LNCAP (cell line): ENCODE measurements at regions not wholly inside any gene's neighbourhood (a gene's known extent, or its start where the extent isn't known, plus 50 kb on each side); places are given as distances from the start of the nearest gene placed in this dataset.

Source experiments
- TF ChIP-seq, protein P1 (sequence below): fragments of 450-650 bp; IDR thresholded peaks from 2 replicates; pipeline ENCODE4 v1.5.1; 2017; ENCODE audit warnings: mild to moderate bottlenecking

DNA sequence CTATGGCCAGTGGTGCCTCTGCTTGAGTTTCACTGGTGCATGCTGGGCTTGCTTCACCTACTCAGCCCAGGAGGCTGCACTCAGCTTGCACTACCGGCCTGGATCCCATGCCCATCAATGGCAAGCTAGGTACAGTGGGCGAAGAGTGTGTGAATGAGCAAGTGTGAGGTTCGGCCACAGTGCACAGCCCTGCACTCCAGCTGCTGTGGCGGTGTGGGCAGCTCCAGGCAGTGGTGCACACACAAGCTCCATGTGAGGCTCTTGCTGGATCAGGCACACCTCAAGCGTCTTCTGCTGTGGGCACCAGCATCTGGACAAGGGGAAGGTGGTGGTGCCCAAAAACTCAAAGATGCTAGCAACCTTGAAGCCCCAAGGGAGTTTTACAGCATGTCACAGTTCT is 820.9 kb upstream of the LCORL start:
- TF ChIP-seq, protein P1, sequence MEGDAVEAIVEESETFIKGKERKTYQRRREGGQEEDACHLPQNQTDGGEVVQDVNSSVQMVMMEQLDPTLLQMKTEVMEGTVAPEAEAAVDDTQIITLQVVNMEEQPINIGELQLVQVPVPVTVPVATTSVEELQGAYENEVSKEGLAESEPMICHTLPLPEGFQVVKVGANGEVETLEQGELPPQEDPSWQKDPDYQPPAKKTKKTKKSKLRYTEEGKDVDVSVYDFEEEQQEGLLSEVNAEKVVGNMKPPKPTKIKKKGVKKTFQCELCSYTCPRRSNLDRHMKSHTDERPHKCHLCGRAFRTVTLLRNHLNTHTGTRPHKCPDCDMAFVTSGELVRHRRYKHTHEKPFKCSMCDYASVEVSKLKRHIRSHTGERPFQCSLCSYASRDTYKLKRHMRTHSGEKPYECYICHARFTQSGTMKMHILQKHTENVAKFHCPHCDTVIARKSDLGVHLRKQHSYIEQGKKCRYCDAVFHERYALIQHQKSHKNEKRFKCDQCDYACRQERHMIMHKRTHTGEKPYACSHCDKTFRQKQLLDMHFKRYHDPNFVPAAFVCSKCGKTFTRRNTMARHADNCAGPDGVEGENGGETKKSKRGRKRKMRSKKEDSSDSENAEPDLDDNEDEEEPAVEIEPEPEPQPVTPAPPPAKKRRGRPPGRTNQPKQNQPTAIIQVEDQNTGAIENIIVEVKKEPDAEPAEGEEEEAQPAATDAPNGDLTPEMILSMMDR, result no peak

DNA sequence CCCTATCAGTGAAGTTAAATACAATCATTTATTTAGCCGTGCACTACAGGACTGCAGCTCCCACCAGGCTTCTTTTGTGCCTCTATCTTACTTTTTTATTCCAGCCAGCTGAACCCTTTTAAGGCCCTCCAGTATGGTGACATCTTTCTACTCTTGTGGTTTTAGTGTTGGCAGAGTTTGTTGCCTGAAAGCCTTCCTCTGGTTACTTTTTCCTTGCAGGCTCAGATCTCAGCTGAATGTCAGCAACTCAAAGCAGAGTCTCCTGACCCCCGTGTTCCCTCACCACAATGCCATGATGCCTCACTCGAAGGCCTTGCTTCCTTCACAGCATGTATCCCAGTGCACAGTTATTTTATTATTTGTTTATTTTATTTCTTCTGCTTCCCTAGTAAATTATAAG is 818.9 kb upstream of the LCORL start:
- TF ChIP-seq, protein P1, result no peak

DNA sequence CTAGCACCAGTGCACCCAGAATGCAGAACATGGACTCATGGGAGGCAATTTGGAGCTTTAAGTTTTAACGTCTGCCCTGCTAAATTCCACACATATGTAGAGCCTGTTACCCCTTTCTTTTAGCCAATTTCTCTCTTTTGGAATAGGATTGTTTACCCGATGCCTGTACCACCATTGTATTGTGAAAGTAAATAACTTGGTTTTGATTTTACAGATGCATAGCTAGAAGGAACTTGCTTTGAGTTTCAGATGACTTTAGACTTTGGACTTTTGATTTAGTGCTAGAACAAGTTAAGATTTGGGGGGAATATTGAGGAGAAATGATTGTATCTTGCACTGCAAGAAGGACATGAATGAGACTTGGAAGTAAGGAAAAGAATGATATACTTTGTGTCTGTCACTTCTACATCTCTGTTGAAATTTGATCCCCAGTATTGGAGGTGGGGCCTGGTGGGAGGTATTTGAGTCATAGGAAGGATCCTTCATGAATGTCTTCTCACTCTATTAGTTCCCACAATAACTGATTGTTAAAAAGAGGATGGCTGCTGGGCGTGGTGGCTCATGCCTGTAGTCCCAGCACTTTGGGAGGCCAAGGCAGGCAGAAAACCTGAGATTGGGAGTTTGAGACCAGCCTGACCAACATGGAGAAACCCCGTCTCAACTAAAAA is 794.8 kb upstream of the LCORL start:
- TF ChIP-seq, protein P1, result no peak

DNA sequence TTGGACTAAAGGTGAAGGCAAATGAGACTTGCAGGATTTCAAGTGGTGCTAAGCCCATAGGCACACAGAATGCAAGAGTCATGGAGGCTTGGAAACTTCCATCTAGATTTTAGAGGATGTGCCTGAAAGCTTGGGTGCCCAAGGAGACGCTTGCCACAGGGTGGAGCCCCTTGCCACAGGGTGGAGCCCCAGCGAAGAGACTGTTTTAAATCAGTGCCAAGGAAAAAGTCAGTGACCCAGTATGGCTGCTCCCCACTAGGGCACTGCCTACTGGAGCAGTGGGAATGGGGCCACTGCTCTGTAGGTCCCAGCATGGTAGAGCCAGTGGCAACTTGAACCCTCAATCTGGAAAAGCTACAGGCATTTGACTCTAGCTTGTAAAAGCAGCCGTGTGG is 794.2 kb upstream of the LCORL start:
- TF ChIP-seq, protein P1, result no peak

DNA sequence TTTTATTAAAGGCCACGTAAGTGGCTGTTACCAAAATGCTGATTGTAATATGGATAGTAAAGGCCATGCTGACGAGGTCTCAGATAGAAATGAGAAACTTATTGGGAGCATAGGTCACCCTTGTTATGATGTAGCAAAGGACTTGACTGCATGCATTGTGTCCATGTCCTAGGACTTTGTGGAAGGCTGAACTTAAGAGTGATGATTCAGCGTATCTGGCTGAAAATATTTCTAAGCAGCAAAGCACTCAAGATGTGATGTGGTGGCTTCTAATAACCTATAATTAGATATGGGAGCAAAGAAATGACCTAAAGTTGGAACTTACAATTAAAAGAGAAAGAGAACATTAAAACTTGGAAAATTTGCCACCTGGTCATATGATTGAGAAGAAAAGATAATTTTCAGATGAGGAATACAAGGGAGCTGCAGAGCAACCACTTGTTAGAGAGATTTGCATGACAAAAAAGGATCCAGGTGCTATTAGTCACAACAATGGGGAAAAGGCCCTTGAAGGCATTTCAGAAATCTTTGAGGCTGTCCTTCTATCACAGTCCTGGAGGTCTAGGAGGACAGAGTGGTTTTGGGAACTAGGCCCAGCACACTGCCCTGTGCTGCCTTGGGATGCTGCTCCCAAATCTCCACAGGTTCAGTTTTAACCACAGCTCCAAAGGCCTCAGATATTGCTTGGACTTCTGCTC is 793.7 kb upstream of the LCORL start:
- TF ChIP-seq, protein P1, result no peak

DNA sequence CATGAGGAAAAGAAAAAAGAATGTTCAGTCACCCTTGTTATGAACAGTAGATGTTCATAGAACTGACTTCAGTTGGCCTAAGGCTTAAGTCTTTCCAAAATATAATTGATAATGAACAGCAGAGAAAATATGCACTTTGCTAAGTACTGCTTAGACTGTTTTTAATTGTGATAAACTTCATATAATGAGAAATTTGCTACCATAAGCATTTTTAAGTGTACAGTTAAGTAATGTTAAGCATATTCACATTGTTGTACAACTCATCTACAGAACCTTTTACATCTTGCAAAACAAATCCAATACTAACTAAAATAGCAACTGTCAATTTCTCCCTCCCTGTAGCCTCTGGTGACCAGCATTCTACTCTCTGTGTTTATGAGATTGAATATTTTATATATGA is 792.2 kb upstream of the LCORL start:
- TF ChIP-seq, protein P1, result no peak

DNA sequence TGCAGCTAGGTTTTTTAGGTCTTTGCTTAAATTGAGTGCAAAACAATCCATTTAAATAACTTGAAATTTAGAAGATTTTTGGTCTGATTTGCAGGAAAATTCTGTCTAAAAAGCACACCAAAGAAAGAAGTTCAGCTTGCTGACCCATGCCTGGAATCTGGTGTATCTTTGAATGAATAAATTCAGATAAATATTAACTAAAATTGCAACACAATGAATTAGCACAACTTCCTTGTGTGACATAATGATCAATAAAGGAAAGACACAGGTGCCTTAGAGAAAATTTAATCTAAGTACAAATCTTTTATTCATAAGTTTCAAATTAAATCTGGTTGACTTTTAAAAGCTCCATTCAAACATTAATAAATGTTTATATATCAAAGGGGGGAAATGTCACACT is 791.5 kb upstream of the LCORL start:
- TF ChIP-seq, protein P1, result no peak
